Spleen (tissue), 11 donors: ENCODE measurements at regions not wholly inside any gene's neighbourhood (a gene's known extent, or its start where the extent isn't known, plus 50 kb on each side); places are given as distances from the start of the nearest gene placed in this dataset.

Experiments used
- DNase-seq: peaks from one replicate; pipeline ENCODE4 v3.0.0-alpha.2; 2020
- H3K27ac ChIP-seq, 8 donors: fragments of 200-600 bp; sonication (generic) in 7 of 8; 1 replicate in 4 of 8; 2 replicates in 4 of 8; pipeline versions ENCODE4 v1.5.0 to v1.8.0; 2016 to 2021; ENCODE audit warnings: inconsistent platforms in 4 of 8, mild to moderate bottlenecking in 4 of 8, moderate library complexity in 1 of 8
- H3K27me3 ChIP-seq, 7 donors: fragments of 200-600 bp; sonication (generic) in 6 of 7; replicated peaks in 1 of 7; 1 replicate in 4 of 7; 2 replicates in 3 of 7; pipeline versions ENCODE4 v1.5.0 to v1.8.0; 2016 to 2021; ENCODE audit warnings: inconsistent platforms in 3 of 7, mild to moderate bottlenecking in 1 of 7
- H3K36me3 ChIP-seq, 6 donors: fragments of 200-600 bp; sonication (generic) in 5 of 6; 1 replicate in 4 of 6; 2 replicates in 2 of 6; pipeline versions ENCODE4 v1.5.0 to v1.8.0; 2016 to 2021; ENCODE audit warnings: inconsistent platforms in 2 of 6
- H3K4me1 ChIP-seq, 6 donors: fragments of 200-600 bp; sonication (generic) in 5 of 6; 1 replicate in 3 of 6; 2 replicates in 3 of 6; pipeline versions ENCODE4 v1.5.0 to v1.8.0; 2016 to 2021; ENCODE audit warnings: inconsistent platforms in 3 of 6
- H3K4me3 ChIP-seq, 8 donors: fragments of 200-600 bp; sonication (generic) in 7 of 8; 1 replicate in 4 of 8; 2 replicates in 4 of 8; pipeline versions ENCODE4 v1.5.0 to v1.8.0; 2016 to 2021; ENCODE audit warnings: inconsistent platforms in 4 of 8, mild to moderate bottlenecking in 4 of 8, moderate library complexity in 2 of 8
- H3K9me3 ChIP-seq, 8 donors: fragments of 200-600 bp; sonication (generic) in 7 of 8; 1 replicate in 4 of 8; 2 replicates in 4 of 8; pipeline versions ENCODE4 v1.5.0 to v1.8.0; 2016 to 2021; ENCODE audit warnings: inconsistent platforms in 4 of 8
- POLR2A ChIP-seq, 3 donors: fragments of 450-650 bp; IDR thresholded peaks; one replicate each; pipeline ENCODE4 v1.5.1; 2017; ENCODE audit warnings: antibody characterized with exemption in 3 of 3, mild to moderate bottlenecking in 1 of 3
- POLR2AphosphoS5 ChIP-seq, 3 donors: sonication (generic); formaldehyde crosslinking; IDR thresholded peaks; one replicate each; pipeline ENCODE4 v1.5.1; 2017; ENCODE audit warnings: antibody characterized with exemption in 3 of 3
- WGBS, 5 donors: extraction: QIAGEN DNeasy Blood & Tissue Kit in 3 of 5; methylation state at CpG; one replicate each; pipeline versions ENCODE4 v1.1.5 to v1.1.7; 2013 to 2018; 5-methylcytosine and 5-hydroxymethylcytosine counted together
- intact Hi-C: fragments of 100-400 bp; cut with DNase I; formaldehyde crosslinking; loops from one replicate; pipeline ENCODE4 v1.15.0; 2023; ENCODE audit warnings: low total_unique reads
- TF ChIP-seq, protein P1 (sequence below), 11 experiments: fragments of 200-600 bp in 7 of 11; fragments of 450-650 bp in 4 of 11; sonication (generic) in 4 of 11; IDR thresholded peaks in 8 of 11; conservative IDR thresholded peaks in 3 of 11; 1 replicate in 7 of 11; 2 replicates in 4 of 11; pipeline versions ENCODE4 v1.4.0 to v1.8.0; 2016 to 2021; ENCODE audit warnings: antibody characterized with exemption in 11 of 11, inconsistent platforms in 4 of 11, mild to moderate bottlenecking in 1 of 11
- donor health status: healthy with polysubstance abuse.
- donor health status: DM: no; HTN: no; CAD: no; lungs with moderate emphysema.
- donor health status: DM: no; HTN: no; CAD: no.
- donor health status: Bipolar disorder and iron deficiency.
- donor health status: healthy.
- donor health status: DM: no; HTN: no; CAD: no.
- donor health status: DM: yes; HTN: yes; CAD: no.

DNA sequence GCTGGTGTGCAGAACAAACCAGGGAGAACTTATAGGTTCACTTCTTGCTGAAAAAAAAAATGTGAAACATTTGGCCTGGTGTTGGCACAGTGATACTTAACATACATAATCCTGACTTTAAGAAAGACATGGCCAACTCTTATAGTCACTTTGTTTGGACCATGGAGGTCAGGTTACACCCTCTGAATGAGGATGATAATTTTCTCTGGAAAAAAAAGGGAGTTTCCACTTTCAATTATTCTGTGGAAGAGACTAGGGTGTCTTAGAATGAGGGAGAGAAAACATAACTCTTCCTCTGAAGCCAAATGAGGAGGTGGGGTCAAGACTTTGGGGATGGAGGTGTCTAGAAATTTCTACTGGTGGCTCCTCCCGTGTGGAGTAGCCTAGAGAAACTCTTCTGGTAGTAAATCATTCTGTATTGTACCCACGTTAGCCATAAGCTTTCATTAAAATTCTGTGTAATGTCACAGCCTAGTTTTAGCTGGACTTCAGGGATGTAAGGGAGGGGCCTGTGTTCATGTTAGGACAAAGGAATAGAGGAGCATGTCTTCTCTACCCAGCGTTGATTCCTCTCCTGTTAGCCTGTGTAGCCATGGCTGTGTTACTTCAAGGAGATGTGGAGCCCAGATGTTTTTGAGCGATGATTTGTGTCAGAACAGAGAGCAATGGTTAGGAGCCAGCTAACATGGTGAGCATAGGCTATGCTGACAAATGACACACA lies 328.3 kb downstream of the GPAT3 start:
- Histone ChIP-seq H3K36me3 (no peaks in the 10 kb centered on the region), H3K27me3 (no peaks in the 10 kb centered on the region), H3K9me3 (no peaks in the 10 kb centered on the region), H3K27ac (no peak overlapping the region), H3K4me3 (no peak overlapping the region), H3K4me1 (no peaks in the 10 kb centered on the region)
- WGBS, 5 donors, result 60 to 75% (median 64%) methylated on average over 4 of the region's 4 CpGs
- DNase-seq, result no peak
- intact Hi-C loops, result no loop called here
- TF ChIP-seq POLR2AphosphoS5 (IDR thresholded peaks at IDR 0.05) (no peak), POLR2A (IDR thresholded peaks at IDR 0.05) (no peak)
- TF ChIP-seq, protein P1, sequence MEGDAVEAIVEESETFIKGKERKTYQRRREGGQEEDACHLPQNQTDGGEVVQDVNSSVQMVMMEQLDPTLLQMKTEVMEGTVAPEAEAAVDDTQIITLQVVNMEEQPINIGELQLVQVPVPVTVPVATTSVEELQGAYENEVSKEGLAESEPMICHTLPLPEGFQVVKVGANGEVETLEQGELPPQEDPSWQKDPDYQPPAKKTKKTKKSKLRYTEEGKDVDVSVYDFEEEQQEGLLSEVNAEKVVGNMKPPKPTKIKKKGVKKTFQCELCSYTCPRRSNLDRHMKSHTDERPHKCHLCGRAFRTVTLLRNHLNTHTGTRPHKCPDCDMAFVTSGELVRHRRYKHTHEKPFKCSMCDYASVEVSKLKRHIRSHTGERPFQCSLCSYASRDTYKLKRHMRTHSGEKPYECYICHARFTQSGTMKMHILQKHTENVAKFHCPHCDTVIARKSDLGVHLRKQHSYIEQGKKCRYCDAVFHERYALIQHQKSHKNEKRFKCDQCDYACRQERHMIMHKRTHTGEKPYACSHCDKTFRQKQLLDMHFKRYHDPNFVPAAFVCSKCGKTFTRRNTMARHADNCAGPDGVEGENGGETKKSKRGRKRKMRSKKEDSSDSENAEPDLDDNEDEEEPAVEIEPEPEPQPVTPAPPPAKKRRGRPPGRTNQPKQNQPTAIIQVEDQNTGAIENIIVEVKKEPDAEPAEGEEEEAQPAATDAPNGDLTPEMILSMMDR (IDR thresholded peaks at IDR 0.05 in 8 of 11, conservative IDR thresholded peaks at IDR 0.05 in 3 of 11), result no peak

DNA sequence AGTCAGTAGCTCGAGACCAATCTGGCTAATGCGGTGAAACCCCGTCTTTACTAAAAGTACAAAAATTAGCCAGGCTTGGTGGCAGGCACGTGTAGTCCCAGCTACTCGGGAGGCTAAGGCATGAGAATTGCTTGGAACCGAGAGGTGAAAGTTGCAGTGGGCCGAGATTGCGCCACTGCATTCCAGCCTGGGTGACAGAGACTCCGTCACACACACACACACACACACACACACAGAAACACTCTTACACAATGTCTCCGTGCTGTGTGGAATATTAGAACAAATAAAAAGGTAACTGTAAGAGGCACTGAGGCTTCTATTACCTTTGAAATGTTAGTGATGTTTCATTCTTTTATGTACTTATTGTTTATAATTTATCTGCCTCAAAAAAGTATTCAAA lies 326.6 kb downstream of the GPAT3 start:
- Histone ChIP-seq H3K27me3 (no peaks in the 10 kb centered on the region), H3K36me3 (no peaks in the 10 kb centered on the region), H3K27ac (no peak overlapping the region), H3K4me1 (no peaks in the 10 kb centered on the region), H3K4me3 (no peak overlapping the region), H3K9me3 (no peaks in the 10 kb centered on the region)
- DNase-seq, result no peak
- TF ChIP-seq POLR2A (IDR thresholded peaks at IDR 0.05), result no peak
- TF ChIP-seq, protein P1 (IDR thresholded peaks at IDR 0.05 in 8 of 11, conservative IDR thresholded peaks at IDR 0.05 in 3 of 11), result no peak
- WGBS, 5 donors, result 85 to 93% (median 89%) methylated on average over 10 of the region's 10 CpGs
- intact Hi-C loops, result no loop called here

DNA sequence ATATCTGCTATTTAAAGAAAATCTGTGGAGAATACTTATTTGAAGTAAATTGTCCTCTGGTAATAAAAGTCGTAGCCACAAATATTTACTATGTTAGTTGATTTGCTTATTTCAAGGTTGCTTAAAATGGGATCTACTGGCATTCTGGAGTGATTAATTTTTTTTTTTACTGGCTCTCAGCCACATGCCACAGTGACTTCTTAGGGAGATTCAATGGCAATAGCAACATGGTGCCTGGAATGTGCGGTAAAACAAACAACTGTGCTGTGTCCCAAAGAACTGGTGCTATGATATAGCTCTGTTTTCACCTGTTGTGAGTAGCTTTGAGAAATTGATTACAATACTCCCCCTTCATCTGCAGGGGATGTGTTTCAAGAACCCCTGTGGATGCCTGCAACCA lies 324.3 kb downstream of the GPAT3 start:
- no peaks in the 10 kb centered on the region for H3K27me3 ChIP-seq
- 82 to 94% (median 89%) methylated on average over 2 of the region's 2 CpGs for WGBS, 5 donors

DNA sequence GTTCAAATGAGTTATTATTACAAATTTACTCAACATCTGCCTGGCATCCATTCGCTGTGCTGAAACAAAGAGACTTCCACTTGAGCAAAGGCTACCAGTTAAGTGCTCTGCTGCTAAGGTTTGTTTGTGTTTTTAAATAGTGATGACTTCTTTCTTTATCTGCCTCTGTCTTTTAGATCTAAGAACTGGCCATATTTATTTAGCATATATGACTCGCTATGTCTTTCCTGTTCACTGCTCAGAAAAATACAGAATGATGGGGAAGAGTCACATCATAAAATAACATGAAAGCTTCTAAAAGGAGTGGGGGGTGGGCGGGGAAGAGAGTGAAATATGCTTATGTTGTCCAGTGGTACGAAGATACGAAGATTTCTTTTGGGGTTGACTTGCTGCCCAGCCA lies 322.2 kb downstream of the GPAT3 start:
- no peak overlapping the region for H3K4me3 ChIP-seq
- H3K36me3 ChIP-seq, result no peaks in the 10 kb centered on the region
- intact Hi-C loops, result no loop called here
- no peaks in the 10 kb centered on the region for H3K9me3 ChIP-seq
- no peak overlapping the region for H3K27ac ChIP-seq
- no peak for DNase-seq
- TF ChIP-seq POLR2AphosphoS5 (IDR thresholded peaks at IDR 0.05), result no peak
- TF ChIP-seq POLR2A (IDR thresholded peaks at IDR 0.05), result no peak
- TF ChIP-seq, protein P1 (IDR thresholded peaks at IDR 0.05 in 8 of 11, conservative IDR thresholded peaks at IDR 0.05 in 3 of 11), result no peak
- no peaks in the 10 kb centered on the region for H3K4me1 ChIP-seq
- no peaks in the 10 kb centered on the region for H3K27me3 ChIP-seq
- 79 to 95% (median 84%) methylated on average over 5 of the region's 5 CpGs for WGBS, 5 donors

More for the DNA sequence above, 324.3 kb downstream of the GPAT3 start:
- no peaks in the 10 kb centered on the region for H3K4me1 ChIP-seq
- no peak overlapping the region for H3K27ac ChIP-seq
- no peak overlapping the region for H3K4me3 ChIP-seq
- DNase-seq, result no peak
- no peaks in the 10 kb centered on the region for H3K36me3 ChIP-seq
- no peaks in the 10 kb centered on the region for H3K9me3 ChIP-seq
- intact Hi-C loops, result no loop called here
- no peak for TF ChIP-seq POLR2A (IDR thresholded peaks at IDR 0.05)
- TF ChIP-seq, protein P1 (IDR thresholded peaks at IDR 0.05 in 8 of 11, conservative IDR thresholded peaks at IDR 0.05 in 3 of 11), result no peak
